H9 (cell line): ENCODE measurements at regions not wholly inside any gene's neighbourhood (a gene's known extent, or its start where the extent isn't known, plus 50 kb on each side); places are given as distances from the start of the nearest gene placed in this dataset.
A peak's percentile ranks its signal among the peaks of the same experiment; 100 is the strongest.

Experiments
- DNase-seq: peaks from one replicate; pipeline ENCODE4 v3.0.0-alpha.2; 2017
- H2AFZ ChIP-seq: one replicate; pipeline ENCODE4 v1.6.1; 2013; ENCODE audit warnings: mild to moderate bottlenecking, low read length, control low read depth, moderate library complexity
- H2AK5ac ChIP-seq: 2 replicates; pipeline ENCODE4 v1.6.1; 2013; ENCODE audit warnings: low read length, control low read depth, mixed read lengths; ENCODE audit not compliant: insufficient read length
- H2BK120ac ChIP-seq: one replicate; pipeline ENCODE4 v1.6.1; 2013; ENCODE audit warnings: low read depth, mild to moderate bottlenecking, low read length, control low read depth, inconsistent platforms; ENCODE audit not compliant: poor library complexity, severe bottlenecking
- H2BK12ac ChIP-seq: 2 replicates; pipeline ENCODE4 v1.6.1; 2013; ENCODE audit warnings: low read length, control low read depth, mixed read lengths, low read depth; ENCODE audit not compliant: insufficient read length
- H2BK15ac ChIP-seq: 2 replicates; pipeline ENCODE4 v1.6.1; 2013; ENCODE audit warnings: low read depth, low read length, control low read depth
- H2BK20ac ChIP-seq: one replicate; pipeline ENCODE4 v1.6.1; 2013; ENCODE audit warnings: low read depth, mild to moderate bottlenecking, low read length, control low read depth, inconsistent platforms; ENCODE audit not compliant: poor library complexity, severe bottlenecking
- H2BK5ac ChIP-seq: 2 replicates; pipeline ENCODE4 v1.6.1; 2013; ENCODE audit warnings: low read length, control low read depth, mixed read lengths; ENCODE audit not compliant: insufficient read length
- H3K14ac ChIP-seq: 2 replicates; pipeline ENCODE4 v1.6.1; 2013; ENCODE audit warnings: low read length, control low read depth; ENCODE audit not compliant: insufficient read depth
- H3K18ac ChIP-seq: 2 replicates; pipeline ENCODE4 v1.6.1; 2013; ENCODE audit warnings: low read depth, mild to moderate bottlenecking, mixed read lengths, low read length, control low read depth; ENCODE audit not compliant: insufficient read length
- H3K23ac ChIP-seq: 2 replicates; pipeline ENCODE4 v1.6.1; 2013; ENCODE audit warnings: low read length, control low read depth, mixed read lengths, low read depth; ENCODE audit not compliant: insufficient read length
- H3K23me2 ChIP-seq: 2 replicates; pipeline ENCODE4 v1.6.1; 2013; ENCODE audit warnings: low read depth, mild to moderate bottlenecking, mixed read lengths, low read length, control low read depth; ENCODE audit not compliant: insufficient read length, poor library complexity, severe bottlenecking
- H3K27ac ChIP-seq: 2 replicates; pipeline ENCODE4 v1.5.1; 2013; ENCODE audit warnings: low read length, control low read depth, mixed read lengths, low read depth; ENCODE audit not compliant: insufficient read length
- H3K27me3 ChIP-seq: 2 replicates; pipeline ENCODE4 v1.6.1; 2013; ENCODE audit warnings: low read length, control low read depth, inconsistent platforms; ENCODE audit not compliant: insufficient read depth
- H3K4ac ChIP-seq: 2 replicates; pipeline ENCODE4 v1.6.1; 2013; ENCODE audit warnings: low read depth, mild to moderate bottlenecking, control low read depth, inconsistent platforms, low read length, moderate library complexity
- H3K4me1 ChIP-seq: 2 replicates; pipeline ENCODE4 v1.6.1; 2013; ENCODE audit warnings: low read length, control low read depth, inconsistent platforms; ENCODE audit not compliant: insufficient read depth
- H3K4me2 ChIP-seq: 2 replicates; pipeline ENCODE4 v1.6.1; 2013; ENCODE audit warnings: low read length, control low read depth, mixed read lengths; ENCODE audit not compliant: insufficient read length, insufficient read depth
- H3K56ac ChIP-seq: 2 replicates; pipeline ENCODE4 v1.6.1; 2013; ENCODE audit warnings: low read depth, mild to moderate bottlenecking, mixed read lengths, low read length, control low read depth; ENCODE audit not compliant: insufficient read length
- H3K79me1 ChIP-seq: 2 replicates; pipeline ENCODE4 v1.6.1; 2013; ENCODE audit warnings: low read depth, mild to moderate bottlenecking, moderate library complexity, low read length, control low read depth, inconsistent platforms; ENCODE audit not compliant: insufficient read depth, poor library complexity, severe bottlenecking
- H3K79me2 ChIP-seq: 2 replicates; pipeline ENCODE4 v1.6.1; 2013; ENCODE audit warnings: low read length, control low read depth, inconsistent platforms; ENCODE audit not compliant: insufficient read depth
- H3K9ac ChIP-seq: 2 replicates; pipeline ENCODE4 v1.6.1; 2013; ENCODE audit warnings: low read length, control low read depth, mixed read lengths; ENCODE audit not compliant: insufficient read length; ENCODE audit errors: extremely low read depth
- H3K9me3 ChIP-seq: one replicate; pipeline ENCODE4 v1.6.1; 2013; ENCODE audit warnings: low read depth, low read length, inconsistent platforms; ENCODE audit not compliant: control insufficient read depth
- H3T11ph ChIP-seq: one replicate; pipeline ENCODE4 v1.6.1; 2013; ENCODE audit warnings: mild to moderate bottlenecking, low read length, control low read depth, inconsistent platforms
- H4K20me1 ChIP-seq: one replicate; pipeline ENCODE4 v1.6.1; 2013; ENCODE audit not compliant: control insufficient read depth, insufficient read length, insufficient read depth
- H4K5ac ChIP-seq: 2 replicates; pipeline ENCODE4 v1.6.1; 2013; ENCODE audit warnings: low read depth, mild to moderate bottlenecking, mixed read lengths, low read length, control low read depth; ENCODE audit not compliant: insufficient read length
- H4K8ac ChIP-seq: replicated peaks from 2 replicates; pipeline ENCODE4 v1.6.1; 2013; ENCODE audit warnings: low read length, control low read depth, mixed read lengths, low read depth; ENCODE audit not compliant: insufficient read length
- H4K91ac ChIP-seq: 2 replicates; pipeline ENCODE4 v1.6.1; 2013; ENCODE audit warnings: low read depth, mild to moderate bottlenecking, moderate library complexity, mixed read lengths, low read length, control low read depth; ENCODE audit not compliant: insufficient read length
- H3K27ac Mint-ChIP-seq, 3 experiments: 2 replicates in 2 of 3; 3 replicates in 1 of 3; pipeline ENCODE4 v1.8.0; 2020 to 2021; ENCODE audit warnings: mixed read lengths in 3 of 3, mild to moderate bottlenecking in 1 of 3, moderate library complexity in 1 of 3
- H3K27me3 Mint-ChIP-seq: 2 replicates; pipeline ENCODE4 v1.8.0; 2021; ENCODE audit warnings: low read depth, mild to moderate bottlenecking, moderate library complexity, mixed read lengths
- H3K36me3 Mint-ChIP-seq, 3 experiments: 2 replicates in 2 of 3; 3 replicates in 1 of 3; pipeline ENCODE4 v1.8.0; 2020 to 2021; ENCODE audit warnings: low read depth in 3 of 3, mixed read lengths in 3 of 3; ENCODE audit not compliant: insufficient read depth in 1 of 3
- H3K4me1 Mint-ChIP-seq, 2 experiments: 2 replicates each; pipeline ENCODE4 v1.8.0; 2020; ENCODE audit warnings: mixed read lengths in 2 of 2
- H3K4me3 Mint-ChIP-seq, 2 experiments: 2 replicates in 1 of 2; 3 replicates in 1 of 2; pipeline ENCODE4 v1.8.0; 2020 to 2021; ENCODE audit warnings: mild to moderate bottlenecking in 2 of 2, mixed read lengths in 2 of 2, moderate library complexity in 1 of 2
- H3K9me3 Mint-ChIP-seq, 2 experiments: 2 replicates in 1 of 2; 3 replicates in 1 of 2; pipeline ENCODE4 v1.8.0; 2020; ENCODE audit warnings: mild to moderate bottlenecking in 2 of 2, mixed read lengths in 2 of 2, moderate library complexity in 1 of 2
- CTCF ChIP-seq: fragments of 200-600 bp; sonication (generic); conservative IDR thresholded peaks from 3 replicates; pipeline ENCODE4 v1.8.0; 2021; ENCODE audit warnings: antibody characterized with exemption, mild to moderate bottlenecking

GRCh38 chr3:66933233-66933632 is 64.9 kb upstream of the KBTBD8 start:
- Histone ChIP-seq H3K23me2 (no peaks in the 10 kb centered on the region), H3K27me3 (no peaks in the 10 kb centered on the region), H3K4me2 (peak overlapping the region; percentile 7), H2BK15ac (no peak overlapping the region), H3K27ac (no peak overlapping the region), H4K5ac (no peak overlapping the region), H3K79me1 (no peaks in the 10 kb centered on the region), H2AFZ (no peak overlapping the region), H4K91ac (no peak overlapping the region), H2BK120ac (no peak overlapping the region), H3T11ph (no peak overlapping the region), H3K9ac (no peak overlapping the region), H2BK5ac (no peak overlapping the region), H3K79me2 (no peaks in the 10 kb centered on the region), H3K14ac (no peak overlapping the region), H3K9me3 (no peaks in the 10 kb centered on the region), H2BK20ac (no peak overlapping the region), H3K23ac (no peak overlapping the region), H4K20me1 (no peaks in the 10 kb centered on the region), H3K4me1 (peaks cover 8% of the 10 kb centered on the region; the same call in 1 of the 2 replicates), H4K8ac (no peak overlapping the region), H2BK12ac (no peak overlapping the region), H3K56ac (no peak overlapping the region), H2AK5ac (no peak overlapping the region), H3K18ac (no peak overlapping the region), H3K4ac (no peak overlapping the region)
- no peak for TF ChIP-seq CTCF
- Mint-ChIP-seq H3K4me1 (peaks cover 50 to 65% of the 10 kb centered on the region in 2 experiments), H3K36me3 (no peaks in the 10 kb centered on the region), H3K27me3 (no peaks in the 10 kb centered on the region; the same call in 1 of the 2 replicates), H3K9me3 (no peaks in the 10 kb centered on the region), H3K27ac (peak overlapping the region; percentile 34 to 71 (median 50); a peak in 6 of 7 replicates), H3K4me3 (no peak overlapping the region)
- peak; percentile 47 for DNase-seq
